HEK293 (cell line): ENCODE measurements at regions not wholly inside any gene's neighbourhood (a gene's known extent, or its start where the extent isn't known, plus 50 kb on each side); places are given as distances from the start of the nearest gene placed in this dataset.

Source experiments
- KLF9 ChIP-seq: fragments of 450-650 bp; formaldehyde crosslinking; IDR thresholded peaks from 2 replicates; pipeline ENCODE4 v1.5.1; 2016; ENCODE audit warnings: missing biosample characterization, missing genetic modification characterization, low read depth
- PRDM6 ChIP-seq: fragments of 450-650 bp; formaldehyde crosslinking; IDR thresholded peaks from 2 replicates; pipeline ENCODE4 v1.5.1; 2017; ENCODE audit warnings: missing biosample characterization, missing genetic modification characterization
- ZBTB48 ChIP-seq: fragments of 450-650 bp; formaldehyde crosslinking; IDR thresholded peaks from 2 replicates; pipeline ENCODE4 v1.5.1; 2016; ENCODE audit warnings: missing biosample characterization, missing genetic modification characterization
- ZNF10 ChIP-seq: fragments of 450-650 bp; formaldehyde crosslinking; IDR thresholded peaks from 2 replicates; pipeline ENCODE4 v1.5.1; 2017; ENCODE audit warnings: missing biosample characterization, missing genetic modification characterization
- ZNF121 ChIP-seq: fragments of 450-650 bp; formaldehyde crosslinking; IDR thresholded peaks from 2 replicates; pipeline ENCODE4 v1.5.1; 2016; ENCODE audit warnings: missing biosample characterization, missing genetic modification characterization
- ZNF16 ChIP-seq: fragments of 450-650 bp; formaldehyde crosslinking; IDR thresholded peaks from 2 replicates; pipeline ENCODE4 v1.5.1; 2016; ENCODE audit warnings: low read depth, missing biosample characterization, missing genetic modification characterization
- ZNF416 ChIP-seq: fragments of 450-650 bp; formaldehyde crosslinking; IDR thresholded peaks from 2 replicates; pipeline ENCODE4 v1.5.1; 2016; ENCODE audit warnings: missing biosample characterization, missing genetic modification characterization
- ZNF488 ChIP-seq: fragments of 450-650 bp; formaldehyde crosslinking; IDR thresholded peaks from 2 replicates; pipeline ENCODE4 v1.5.1; 2016; ENCODE audit warnings: missing biosample characterization, missing genetic modification characterization
- ZNF514 ChIP-seq: fragments of 450-650 bp; formaldehyde crosslinking; IDR thresholded peaks from 2 replicates; pipeline ENCODE4 v1.5.1; 2016; ENCODE audit warnings: missing biosample characterization, missing genetic modification characterization
- ZNF558 ChIP-seq: fragments of 450-650 bp; formaldehyde crosslinking; IDR thresholded peaks from 2 replicates; pipeline ENCODE4 v1.5.1; 2016; ENCODE audit warnings: missing biosample characterization, missing genetic modification characterization
- ZSCAN30 ChIP-seq: fragments of 450-650 bp; IDR thresholded peaks from 2 replicates; pipeline ENCODE4 v1.5.1; 2018; ENCODE audit warnings: missing biosample characterization, mild to moderate bottlenecking, missing genetic modification characterization, moderate library complexity
- TF ChIP-seq, protein P1 (sequence below): fragments of 450-650 bp; formaldehyde crosslinking; IDR thresholded peaks from 2 replicates; pipeline ENCODE4 v1.5.1; 2016; ENCODE audit warnings: missing biosample characterization, missing genetic modification characterization
- TF ChIP-seq, protein P2 (sequence below): fragments of 450-650 bp; formaldehyde crosslinking; IDR thresholded peaks from 2 replicates; pipeline ENCODE4 v1.5.1; 2016; ENCODE audit warnings: missing biosample characterization, missing genetic modification characterization

GRCh38 chr1:190658907-190659306 lies 181.2 kb upstream of the BRINP3 start:
- no peak for TF ChIP-seq ZNF121 (tag by site-specific recombination)
- TF ChIP-seq, protein P1, sequence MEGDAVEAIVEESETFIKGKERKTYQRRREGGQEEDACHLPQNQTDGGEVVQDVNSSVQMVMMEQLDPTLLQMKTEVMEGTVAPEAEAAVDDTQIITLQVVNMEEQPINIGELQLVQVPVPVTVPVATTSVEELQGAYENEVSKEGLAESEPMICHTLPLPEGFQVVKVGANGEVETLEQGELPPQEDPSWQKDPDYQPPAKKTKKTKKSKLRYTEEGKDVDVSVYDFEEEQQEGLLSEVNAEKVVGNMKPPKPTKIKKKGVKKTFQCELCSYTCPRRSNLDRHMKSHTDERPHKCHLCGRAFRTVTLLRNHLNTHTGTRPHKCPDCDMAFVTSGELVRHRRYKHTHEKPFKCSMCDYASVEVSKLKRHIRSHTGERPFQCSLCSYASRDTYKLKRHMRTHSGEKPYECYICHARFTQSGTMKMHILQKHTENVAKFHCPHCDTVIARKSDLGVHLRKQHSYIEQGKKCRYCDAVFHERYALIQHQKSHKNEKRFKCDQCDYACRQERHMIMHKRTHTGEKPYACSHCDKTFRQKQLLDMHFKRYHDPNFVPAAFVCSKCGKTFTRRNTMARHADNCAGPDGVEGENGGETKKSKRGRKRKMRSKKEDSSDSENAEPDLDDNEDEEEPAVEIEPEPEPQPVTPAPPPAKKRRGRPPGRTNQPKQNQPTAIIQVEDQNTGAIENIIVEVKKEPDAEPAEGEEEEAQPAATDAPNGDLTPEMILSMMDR = no peak
- TF ChIP-seq ZNF10 = no peak
- no peak for TF ChIP-seq ZNF558 (tag by site-specific recombination)
- TF ChIP-seq ZBTB48 = no peak
- TF ChIP-seq ZSCAN30 (tag by site-specific recombination) = no peak
- TF ChIP-seq KLF9 = no peak
- TF ChIP-seq ZNF514 (tag by site-specific recombination) = no peak
- TF ChIP-seq ZNF416 (tag by site-specific recombination) = no peak
- TF ChIP-seq ZNF16 (tag by site-specific recombination) = no peak
- TF ChIP-seq PRDM6 (tag by site-specific recombination) = no peak
- no peak for TF ChIP-seq ZNF488
- TF ChIP-seq, protein P2, sequence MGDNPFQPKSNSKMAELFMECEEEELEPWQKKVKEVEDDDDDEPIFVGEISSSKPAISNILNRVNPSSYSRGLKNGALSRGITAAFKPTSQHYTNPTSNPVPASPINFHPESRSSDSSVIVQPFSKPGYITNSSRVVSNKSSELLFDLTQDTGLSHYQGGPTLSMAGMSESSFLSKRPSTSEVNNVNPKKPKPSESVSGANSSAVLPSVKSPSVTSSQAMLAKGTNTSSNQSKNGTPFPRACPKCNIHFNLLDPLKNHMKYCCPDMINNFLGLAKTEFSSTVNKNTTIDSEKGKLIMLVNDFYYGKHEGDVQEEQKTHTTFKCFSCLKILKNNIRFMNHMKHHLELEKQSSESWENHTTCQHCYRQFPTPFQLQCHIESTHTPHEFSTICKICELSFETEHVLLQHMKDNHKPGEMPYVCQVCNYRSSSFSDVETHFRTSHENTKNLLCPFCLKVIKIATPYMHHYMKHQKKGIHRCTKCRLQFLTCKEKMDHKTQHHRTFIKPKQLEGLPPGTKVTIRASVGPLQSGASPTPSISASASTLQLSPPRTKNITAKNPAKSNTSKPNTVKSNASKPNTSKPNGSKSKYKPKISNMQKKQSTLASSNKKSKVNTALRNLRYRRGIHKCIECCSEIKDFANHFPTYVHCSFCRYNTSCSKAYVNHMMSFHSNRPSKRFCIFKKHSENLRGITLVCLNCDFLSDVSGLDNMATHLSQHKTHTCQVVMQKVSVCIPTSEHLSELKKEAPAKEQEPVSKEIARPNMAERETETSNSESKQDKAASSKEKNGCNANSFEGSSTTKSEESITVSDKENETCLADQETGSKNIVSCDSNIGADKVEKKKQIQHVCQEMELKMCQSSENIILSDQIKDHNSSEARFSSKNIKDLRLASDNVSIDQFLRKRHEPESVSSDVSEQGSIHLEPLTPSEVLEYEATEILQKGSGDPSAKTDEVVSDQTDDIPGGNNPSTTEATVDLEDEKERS (tag by site-specific recombination) = no peak
